ENCODE measurements at regions not wholly inside any gene's neighbourhood (a gene's known extent, or its start where the extent isn't known, plus 50 kb on each side); places are given as distances from the start of the nearest gene placed in this dataset.
A peak's percentile ranks its signal among the peaks of the same experiment; 100 is the strongest.
"Not testable (repeated sequence)": the region's sequence is repeated elsewhere in the genome, so short reads cannot be mapped to it uniquely, and the experiment has no call there.

DNA sequence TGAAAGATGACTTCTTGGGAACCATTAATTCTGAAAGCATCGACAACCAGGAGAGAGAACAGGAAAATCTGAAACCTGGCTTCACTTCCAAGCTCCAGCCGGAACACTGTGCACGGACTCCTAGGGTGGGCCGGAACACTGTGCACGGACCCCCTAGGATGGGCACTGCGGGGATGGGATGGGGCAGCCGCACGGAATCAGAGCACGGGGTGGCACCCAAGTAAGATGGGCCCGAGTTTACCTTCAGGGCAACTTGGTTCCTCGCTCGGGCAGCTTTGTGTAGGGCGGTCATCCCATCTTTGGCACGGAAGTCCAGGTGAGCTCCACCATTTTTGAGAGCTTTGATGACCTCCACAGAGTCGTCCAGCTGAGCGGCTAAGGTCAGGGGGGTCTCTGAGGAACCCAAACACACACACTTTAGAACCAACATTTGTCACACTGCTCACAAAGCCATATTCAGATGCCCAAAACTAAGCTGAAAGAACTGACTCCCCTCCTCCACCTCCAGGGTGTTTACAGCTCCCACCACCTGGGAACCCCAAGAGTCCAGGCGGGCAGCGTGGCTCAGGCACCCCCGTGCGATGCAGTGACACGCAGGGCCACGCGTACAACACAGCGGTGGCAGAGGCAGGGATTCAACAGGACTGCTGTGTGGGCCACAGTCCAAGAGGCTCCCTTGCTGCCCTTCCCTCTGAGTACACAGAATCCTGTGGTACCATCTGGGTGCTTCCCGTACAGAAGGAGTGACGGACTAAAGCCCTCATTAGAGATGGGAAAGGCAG is 157.9 kb downstream of the SHANK2 start:
- DNase-seq = no peak

DNA sequence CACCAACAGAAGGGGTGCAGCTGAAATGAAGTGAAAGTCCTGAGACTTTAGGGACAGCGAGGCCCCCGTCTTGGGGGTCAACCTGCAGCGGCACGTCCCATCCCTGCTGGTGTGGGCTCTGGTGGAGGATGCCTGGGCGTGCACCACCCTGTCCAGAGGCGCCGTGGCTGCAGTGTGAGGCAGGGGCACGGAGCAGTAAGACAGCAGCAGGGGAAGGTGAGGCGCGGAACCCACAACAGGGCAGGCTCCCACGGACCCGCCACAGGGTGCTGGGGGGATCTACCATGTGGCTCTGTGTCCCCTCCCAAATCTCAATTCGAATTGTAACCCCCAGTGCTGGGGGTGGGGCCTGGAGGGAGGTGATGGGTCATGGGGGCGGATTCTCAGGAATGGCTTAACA is 158.6 kb downstream of the SHANK2 start:
- no peak for DNase-seq

DNA sequence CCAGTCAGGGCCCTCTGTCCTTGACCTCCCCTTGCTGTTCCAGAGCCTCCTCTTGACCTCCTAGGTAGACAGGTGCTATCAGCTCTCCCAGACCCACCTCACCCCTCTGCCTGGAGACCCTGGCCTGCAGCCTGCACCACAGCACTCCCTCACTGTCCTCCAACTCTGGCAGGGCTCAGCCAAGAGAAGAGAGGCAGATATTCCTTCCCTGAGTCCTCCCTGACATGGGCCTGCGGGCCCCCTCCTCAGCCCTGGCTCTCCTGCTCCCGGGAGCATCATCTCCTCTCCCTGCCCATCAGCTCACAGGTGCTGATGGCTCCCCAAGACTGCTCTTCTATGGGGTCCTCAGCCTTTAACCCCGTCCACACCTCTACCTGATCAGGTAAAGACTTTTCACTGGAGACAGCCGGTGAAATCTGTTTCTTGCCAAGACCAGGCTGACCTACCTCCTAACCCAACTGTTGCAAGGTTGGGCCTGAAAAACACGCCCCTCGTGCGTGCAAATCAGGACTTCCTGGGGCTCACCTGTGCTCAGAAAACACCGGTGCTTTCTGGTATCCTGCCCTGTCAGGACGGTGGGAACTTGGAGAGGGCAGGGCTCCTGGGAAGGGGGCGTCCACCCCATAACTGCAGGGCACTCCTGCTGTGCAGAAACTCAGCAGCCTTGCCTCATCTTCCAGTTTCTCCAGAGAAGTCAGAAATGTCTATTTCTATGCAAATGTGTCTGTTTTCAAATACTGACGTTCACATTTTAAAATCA is 160.7 kb downstream of the SHANK2 start:
- DNase-seq = no peak

DNA sequence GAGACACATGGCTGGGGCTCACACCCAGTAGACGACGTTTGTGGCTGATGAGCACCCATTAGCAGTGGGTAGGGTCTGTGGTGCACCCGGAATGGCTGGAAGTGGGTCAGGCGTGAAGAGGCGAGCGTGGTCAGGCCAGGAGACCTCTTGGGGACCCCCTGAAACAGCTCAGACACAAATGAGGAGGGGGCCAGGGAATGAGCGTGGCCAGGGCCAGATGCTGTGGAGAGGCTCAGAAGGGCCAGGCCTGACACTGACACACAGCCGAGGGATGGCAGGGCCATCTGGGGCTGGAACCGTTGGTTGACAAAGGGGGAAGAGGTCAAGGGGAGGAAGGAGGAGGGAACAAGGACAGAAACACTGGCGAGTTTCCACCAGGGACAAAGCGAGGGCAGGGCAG is 162.8 kb downstream of the SHANK2 start:
- DNase-seq = no peak

DNA sequence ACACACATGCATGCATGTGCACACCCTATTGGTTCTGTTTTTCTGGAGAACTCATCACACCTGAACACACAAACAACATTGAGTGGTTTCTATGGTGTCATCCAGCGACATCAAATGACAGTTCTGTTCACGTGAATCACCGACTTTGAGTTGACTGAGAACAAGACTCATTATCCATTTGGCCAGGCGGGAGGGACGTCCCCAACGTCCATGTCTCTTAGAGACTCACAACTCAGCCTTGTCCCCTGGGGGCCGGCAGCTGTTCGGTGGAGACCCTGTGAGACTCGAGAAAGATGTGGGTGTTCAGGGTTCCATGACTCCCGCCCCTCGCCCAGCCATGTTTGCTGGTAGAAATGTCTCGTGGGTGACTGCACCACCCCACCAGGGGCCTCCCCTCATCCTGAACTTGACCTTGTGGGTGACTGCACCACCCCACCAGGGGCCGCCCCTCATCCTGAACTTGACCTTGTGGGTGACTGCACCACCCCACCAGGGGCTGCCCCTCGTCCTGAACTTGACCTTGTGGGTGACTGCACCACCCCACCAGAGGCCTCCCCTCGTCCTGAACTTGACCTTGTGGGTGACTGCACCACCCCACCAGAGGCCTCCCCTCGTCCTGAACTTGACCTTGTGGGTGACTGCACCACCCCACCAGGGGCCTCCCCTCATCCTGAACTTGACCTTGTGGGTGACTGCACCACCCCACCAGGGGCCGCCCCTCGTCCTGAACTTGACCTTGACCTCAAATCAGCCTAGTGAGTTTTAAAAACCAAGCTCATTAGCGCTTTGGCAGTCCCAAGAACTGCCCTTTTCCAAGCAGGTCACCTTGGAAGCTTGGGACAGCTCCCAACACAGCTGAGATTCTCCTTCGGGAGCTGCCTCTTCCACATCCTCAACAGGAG is 163.8 kb downstream of the SHANK2 start:
- not testable (repeated sequence) for DNase-seq

DNA sequence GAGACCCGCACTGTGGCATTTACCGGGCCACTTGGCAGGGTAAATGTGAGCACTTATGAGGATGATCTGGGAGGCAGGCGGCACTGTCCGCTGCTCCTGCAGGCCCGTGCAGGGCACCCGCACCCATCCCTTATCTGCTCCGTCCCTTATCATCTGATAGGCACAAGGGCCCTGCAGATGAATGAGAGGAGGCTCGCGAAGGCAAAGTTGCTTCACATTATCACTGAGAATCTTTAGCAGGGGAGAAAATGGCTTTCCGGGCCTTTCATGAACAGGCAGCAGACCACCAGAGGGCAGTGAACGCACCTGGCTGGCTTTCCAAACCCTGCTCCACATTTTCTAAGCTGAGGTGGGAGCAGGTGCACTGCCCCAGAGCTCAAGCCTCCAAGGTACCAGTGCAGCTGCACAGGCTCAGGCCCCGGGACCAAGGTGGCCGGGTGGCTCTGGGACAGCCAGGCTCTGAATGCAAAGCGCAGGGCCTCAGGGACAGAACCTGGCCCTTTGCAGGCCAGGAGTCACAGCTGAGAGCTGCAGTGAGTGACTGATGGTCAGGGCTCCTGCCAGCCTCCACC is 165.6 kb downstream of the SHANK2 start:
- no peak for DNase-seq

DNA sequence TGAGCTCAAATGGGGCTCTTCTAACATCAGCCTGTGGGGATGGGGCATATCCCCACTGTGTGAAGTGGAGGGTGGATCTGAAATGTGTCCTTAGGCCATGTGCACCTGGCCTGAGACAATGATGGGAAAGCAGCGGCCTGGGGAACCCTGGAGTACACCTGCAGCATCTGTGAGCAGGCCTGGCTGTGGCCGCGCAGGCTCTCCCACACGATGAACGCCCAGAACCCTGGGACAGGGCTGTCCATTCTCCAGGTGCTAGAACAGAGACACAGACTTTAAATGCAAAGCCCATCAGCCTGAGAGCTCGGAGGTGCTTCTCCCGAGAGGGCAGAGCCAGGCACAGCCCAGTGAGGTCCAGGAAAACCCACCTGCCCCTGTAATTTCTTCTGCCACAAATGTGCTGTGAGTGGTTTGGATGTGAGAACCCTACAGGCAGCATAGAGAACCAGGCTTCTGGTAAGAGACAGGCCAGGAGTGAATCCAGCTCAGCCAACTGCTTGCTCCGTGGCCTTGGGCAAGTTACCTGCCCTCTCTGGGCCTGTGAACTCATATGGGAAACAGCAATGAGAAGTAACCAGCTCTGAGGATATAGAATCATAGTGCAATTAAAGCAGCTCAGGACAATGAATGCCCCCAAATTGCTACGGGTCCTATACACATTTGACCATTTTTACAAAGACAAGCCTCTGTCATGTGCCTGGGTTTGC is 167.9 kb downstream of the SHANK2 start:
- DNase-seq = no peak

DNA sequence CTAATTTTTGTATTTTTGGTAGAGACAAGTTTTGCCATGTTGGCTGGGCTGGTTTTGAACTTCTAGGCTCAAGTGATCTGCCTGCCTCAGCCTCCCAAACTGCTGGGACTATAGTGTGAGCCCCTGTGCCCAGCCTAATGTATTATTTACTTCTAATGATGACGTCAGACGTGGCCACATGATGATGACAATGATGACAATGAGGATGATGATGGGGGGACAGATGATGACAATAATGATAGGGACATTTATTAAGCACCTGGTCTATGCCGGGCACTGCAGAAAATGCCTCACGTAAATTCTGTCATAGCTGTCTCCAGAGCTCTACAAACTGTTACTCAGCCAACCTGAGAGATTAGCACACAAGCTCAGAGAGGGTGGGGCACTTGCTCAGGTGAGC is 169.3 kb downstream of the SHANK2 start:
- DNase-seq = no peak

DNA sequence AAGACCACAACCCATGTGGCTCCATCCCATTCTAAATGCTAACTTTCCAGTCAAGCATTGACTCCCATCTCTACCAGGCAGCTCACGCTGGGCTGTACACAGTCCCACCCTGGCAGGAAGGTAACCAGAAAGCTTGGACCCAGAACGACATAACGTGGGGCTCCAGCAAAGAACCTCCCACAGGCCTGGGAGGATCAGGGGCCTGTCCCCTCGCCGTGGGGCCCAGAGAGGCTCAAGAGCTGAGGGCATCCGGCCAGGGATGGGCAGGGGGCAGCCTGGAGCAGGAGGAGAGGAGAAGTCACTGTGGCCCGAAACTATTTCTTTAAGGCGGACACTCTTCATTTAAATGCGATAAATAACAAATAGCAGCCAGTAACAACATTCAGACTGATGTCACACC is 169.9 kb downstream of the SHANK2 start:
- DNase-seq = no peak

DNA sequence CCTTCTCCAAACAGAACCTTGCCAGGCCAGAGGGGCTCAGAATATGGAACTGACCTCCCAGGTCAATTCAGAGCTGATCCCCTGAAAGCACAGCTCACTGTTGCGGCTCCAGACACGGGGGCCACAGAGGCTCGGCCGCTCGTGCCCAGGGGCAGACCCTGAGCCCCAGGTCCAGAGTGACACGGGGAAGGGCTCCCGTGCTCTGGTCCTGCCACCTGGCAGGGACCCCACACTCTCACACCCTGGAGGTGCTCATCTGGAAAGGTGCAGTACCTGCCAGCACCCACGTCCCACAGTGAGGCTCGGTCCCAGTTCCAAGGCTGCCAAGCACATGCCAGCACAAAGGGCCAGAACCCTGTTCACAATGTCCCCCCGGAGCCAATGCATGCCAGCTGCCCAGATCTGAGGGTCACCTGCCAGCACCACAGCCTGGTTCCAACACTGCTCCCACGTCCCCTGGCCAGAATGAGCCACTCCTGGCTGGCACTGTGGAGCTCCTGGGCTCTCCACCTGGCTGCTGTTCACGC is 170.6 kb downstream of the SHANK2 start:
- DNase-seq = no peak

DNA sequence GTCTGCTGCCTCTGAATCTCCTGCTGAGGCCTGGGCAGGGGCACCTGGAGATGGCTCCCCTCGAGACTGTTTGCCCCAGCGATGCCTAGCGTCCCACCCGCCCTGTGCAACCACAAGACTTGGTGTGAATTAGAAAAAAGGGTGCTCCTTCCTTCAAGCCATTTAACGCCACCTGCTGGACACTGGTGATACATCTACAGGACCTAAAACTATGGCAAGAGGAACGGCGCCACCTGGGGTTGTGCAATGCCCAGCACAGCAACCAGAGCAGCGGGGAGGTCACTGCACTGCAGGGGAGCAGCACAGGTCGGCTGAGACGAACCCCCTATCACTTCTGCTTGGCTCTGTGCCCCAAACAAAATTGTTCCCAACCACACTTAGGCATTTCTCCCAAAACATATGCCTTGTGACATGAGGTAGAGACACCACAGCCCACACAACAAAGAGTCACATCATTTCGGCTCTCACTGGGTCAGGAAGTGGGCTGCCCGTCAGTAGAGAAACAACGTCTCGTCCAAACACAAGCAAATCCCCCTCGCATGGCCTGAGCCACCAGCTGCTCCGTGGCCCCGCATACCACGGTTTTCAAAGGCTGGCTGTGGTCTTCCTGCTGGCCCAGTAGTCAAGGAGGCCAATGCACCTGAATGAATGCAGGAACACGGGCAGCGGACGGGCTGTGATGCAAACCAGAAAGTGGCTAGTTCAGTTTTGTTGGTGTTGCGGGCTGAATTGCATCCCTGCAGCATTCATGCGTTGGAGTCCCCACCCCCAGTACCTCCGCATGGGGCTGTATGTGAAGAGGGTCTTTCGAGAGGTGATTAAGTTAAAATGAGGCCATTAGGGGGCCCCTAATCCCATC is 171.9 kb downstream of the SHANK2 start:
- peak; percentile 18 for DNase-seq

DNA sequence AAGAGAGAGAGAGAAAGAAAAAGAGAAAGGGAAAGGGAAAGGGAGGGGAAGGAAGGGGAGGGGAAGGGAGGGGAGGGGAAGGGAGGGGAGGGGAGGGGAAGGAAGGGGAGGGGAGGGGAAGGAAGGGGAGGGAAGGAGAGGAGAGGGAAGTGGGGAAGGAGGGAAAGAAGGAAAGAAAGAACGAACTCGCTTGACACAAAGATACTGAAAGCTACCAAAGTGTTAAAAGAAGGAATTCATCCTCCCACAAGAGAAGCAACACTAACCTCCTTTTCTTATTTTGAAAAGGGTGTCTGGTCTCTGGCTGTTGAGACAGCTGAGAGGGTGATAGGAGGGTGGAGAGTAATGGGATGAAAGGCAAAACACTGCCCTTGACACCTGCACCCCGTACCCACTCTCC is 172.6 kb downstream of the SHANK2 start:
- no peak for DNase-seq

DNA sequence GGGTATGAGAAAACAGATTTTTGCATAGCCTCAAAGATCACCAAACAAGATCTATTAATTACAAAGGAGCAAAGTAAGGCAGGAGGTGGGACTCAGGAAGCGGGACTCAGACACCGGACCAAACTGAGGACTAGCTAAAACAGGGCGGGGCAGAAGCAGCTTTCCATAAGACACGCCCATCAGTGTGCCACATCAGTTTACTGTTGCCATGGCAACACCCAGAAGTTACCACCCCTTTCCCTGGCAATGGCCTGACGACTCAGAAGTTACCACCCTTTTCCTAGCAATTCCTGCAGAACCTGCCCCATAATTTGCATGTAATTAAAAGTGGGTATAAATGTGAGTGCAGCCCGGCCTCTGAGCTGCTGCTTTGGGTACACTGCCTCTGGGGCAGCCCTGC is 173.9 kb downstream of the SHANK2 start:
- no peak for DNase-seq

DNA sequence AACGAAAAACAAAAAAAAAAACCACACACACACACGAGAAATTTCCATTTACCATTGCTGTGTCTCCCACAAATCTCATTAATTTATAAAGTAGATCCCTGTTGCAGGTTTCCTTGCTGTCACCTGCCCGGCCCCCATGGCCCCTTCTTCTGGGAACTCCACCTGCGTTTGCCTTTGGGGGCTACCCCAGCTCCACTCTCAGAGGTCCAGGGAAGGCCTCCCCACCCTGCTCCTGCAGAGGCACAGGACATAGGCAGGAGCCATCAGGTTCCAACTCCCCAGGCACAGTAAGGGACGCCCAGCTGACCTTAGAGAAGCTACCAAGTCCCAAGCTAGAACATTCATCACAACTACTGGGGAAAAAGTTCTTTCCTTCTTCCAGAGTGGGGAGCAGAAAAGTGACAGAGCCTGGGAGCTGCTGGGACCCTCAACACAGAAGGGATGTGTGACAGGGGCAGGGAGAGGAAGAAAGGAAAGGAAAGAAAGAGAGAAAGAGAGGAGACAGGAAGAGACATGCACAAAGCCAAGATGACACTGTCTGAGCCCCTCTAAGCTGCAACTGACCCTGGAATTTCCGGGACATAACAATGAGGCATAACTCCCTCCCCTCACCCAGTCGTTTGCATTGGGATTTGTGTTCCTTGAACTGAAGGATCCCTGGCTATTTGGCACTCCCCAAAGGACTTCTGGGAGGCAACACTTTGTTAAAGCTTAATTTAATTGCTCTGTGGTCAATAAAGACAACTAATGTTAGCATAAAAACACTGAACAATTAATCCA is 175.7 kb downstream of the SHANK2 start:
- DNase-seq = no peak

DNA sequence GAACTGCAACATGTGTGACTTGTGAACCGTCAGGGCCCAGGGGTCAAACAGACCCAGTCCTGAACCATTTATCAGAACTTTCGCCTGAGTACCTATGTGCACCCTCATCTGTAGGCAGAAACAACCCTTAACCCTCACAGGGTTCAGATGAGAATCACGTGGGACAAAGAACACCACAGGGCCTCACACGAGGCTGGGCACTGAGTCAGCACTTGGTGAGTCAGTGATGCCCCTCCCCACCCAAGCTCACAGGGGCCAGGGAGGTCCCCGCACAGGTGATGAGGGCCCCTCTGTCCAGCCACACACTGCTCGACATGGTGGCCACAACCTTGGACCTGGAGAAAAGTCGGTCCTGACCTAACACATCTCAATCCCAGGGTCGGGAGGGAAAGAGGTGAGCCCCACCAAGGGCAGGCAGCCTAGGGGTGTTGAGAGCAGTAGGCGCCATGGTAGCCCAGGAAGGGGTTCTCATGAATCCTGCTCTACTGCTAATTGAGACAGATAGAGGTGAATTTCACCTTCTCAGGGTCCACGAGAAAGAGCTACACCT is 176.4 kb downstream of the SHANK2 start:
- DNase-seq = no peak

DNA sequence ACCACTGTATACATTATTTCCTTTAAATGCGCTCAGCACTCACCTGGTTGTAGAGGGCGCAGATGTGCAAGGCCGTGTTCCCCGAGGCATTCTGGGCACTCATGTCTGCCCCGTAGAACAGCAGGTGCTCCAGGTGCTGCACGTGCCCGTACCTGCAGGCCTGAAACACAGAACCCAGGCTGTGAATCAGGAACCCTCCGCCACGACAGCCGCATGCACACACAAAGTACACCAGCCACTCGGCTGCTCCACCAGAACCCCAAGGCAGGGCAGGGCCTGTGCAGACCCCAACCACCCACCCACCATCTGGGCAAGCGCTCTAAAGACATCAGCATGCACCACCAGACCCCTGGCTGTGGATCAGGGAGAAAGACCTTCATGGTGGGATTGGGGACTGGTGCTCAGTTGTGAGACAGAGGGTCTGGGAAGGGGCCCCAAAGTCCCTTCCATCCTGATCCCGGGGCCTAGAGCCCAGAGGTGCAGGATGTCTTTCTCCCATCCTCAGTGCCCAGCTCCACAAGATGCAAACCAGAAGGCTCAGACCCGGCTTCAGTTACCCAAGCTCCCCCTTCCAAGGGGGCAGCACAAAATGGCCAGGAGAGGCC is 177.2 kb downstream of the SHANK2 start:
- DNase-seq = no peak

DNA sequence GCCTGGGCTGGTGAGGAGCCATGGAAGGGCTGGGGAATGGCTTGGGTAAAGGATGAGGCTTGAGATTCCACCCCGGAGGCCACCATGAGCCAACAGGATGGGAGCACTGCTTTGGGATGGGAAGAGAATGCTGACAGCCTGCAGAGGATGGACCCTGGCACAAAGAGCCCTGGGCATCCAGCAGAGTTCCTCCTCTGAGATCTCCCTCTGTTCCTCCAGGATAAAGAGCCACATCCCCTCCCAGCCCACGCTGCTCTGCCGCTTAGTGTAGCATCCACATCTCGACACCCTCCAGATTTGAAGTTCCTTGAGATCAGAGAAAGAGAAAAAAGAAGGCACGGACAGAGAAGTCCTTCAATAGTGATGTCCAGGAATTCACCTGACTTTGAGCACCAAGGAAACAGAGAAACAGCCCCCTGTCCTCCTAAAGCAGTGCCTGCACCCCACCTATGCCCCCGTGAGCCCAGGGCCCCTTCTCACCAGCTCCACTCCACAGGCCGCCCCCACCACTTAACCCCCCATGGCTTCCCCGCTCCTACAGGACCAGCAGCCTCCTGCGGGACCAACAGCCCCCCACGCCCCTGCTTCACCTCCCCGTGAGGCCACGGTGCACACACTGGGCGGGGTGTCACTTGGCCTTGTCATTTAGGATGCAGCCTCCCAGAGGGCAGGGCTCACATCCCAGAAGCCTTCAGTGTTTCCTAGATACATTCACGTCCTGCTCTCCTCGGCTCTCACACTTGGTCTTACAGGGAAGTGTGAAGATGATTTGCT is 180.5 kb downstream of the SHANK2 start:
- DNase-seq = no peak

Measured in activated CD4-positive, alpha-beta T cell treated with anti-CD3 and anti-CD28 coated beads, Interleukin-2, amount 50 U/mL, for 1 hour (primary cell).